HG02571 (cell line): ENCODE measurements at regions not wholly inside any gene's neighbourhood (a gene's known extent, or its start where the extent isn't known, plus 50 kb on each side); places are given as distances from the start of the nearest gene placed in this dataset.

ENCODE experiments used
- ATAC-seq: cut with Tn5 transposase; IDR thresholded peaks from one replicate; pipeline ENCODE4 v1.9.1; 2021; ENCODE audit warnings: mild to moderate bottlenecking, moderate library complexity; ENCODE audit not compliant: unreplicated experiment

GRCh38 chrX:42944381-42944998 lies 166.5 kb upstream of the PPP1R2C start:
- no peak for ATAC-seq

- no peak for ATAC-seq
Measured at GRCh38 chrX:42946544-42947194, 168.7 kb upstream of the PPP1R2C start.

GRCh38 chrX:42948723-42949657 lies 171.0 kb upstream of the PPP1R2C start:
- no peak for ATAC-seq

GRCh38 chrX:42951747-42952146 lies 173.8 kb upstream of the PPP1R2C start:
- no peak for ATAC-seq

- ATAC-seq, result no peak
Measured at GRCh38 chrX:42952621-42953020, 174.7 kb upstream of the PPP1R2C start.

- no peak for ATAC-seq
Measured at GRCh38 chrX:42954880-42955279, 176.9 kb upstream of the PPP1R2C start.

GRCh38 chrX:42955349-42955748 lies 177.4 kb upstream of the PPP1R2C start:
- no peak for ATAC-seq

GRCh38 chrX:42967681-42968300 lies 189.8 kb upstream of the PPP1R2C start:
- no peak for ATAC-seq

- no peak for ATAC-seq
Measured at GRCh38 chrX:42973321-42973720, 195.4 kb upstream of the PPP1R2C start.

- no peak for ATAC-seq
Measured at GRCh38 chrX:42975906-42976305, 197.9 kb upstream of the PPP1R2C start.

- no peak for ATAC-seq
Measured at GRCh38 chrX:42976746-42977366, 198.9 kb upstream of the PPP1R2C start.

- no peak for ATAC-seq
Measured at GRCh38 chrX:42978655-42979379, 200.9 kb upstream of the PPP1R2C start.

GRCh38 chrX:42988700-42989099 lies 210.7 kb upstream of the PPP1R2C start:
- no peak for ATAC-seq

GRCh38 chrX:42992199-42992943 lies 214.4 kb upstream of the PPP1R2C start:
- no peak for ATAC-seq

- no peak for ATAC-seq
Measured at GRCh38 chrX:42996861-42997260, 218.9 kb upstream of the PPP1R2C start.

- ATAC-seq, result no peak
Measured at GRCh38 chrX:43000121-43000520, 222.2 kb upstream of the PPP1R2C start.

GRCh38 chrX:43002526-43003203 lies 224.7 kb upstream of the PPP1R2C start:
- peak; percentile 59 for ATAC-seq

GRCh38 chrX:43003204-43003565 lies 225.2 kb upstream of the PPP1R2C start:
- ATAC-seq, result no peak

- ATAC-seq, result no peak
Measured at GRCh38 chrX:43003939-43004338, 226.0 kb upstream of the PPP1R2C start.
